AG10803 (cell line): ENCODE measurements at regions not wholly inside any gene's neighbourhood (a gene's known extent, or its start where the extent isn't known, plus 50 kb on each side); places are given as distances from the start of the nearest gene placed in this dataset.
"Not testable (repeated sequence)": the region's sequence is repeated elsewhere in the genome, so short reads cannot be mapped to it uniquely, and the experiment has no call there.

Experiments
- DNase-seq: peaks from one replicate; pipeline ENCODE4 v3.0.0; 2010; ENCODE audit warnings: low read depth
- H3K4me3 ChIP-seq: 2 replicates; pipeline ENCODE4 v1.5.1; 2011; ENCODE audit warnings: mild to moderate bottlenecking, low read length, control low read depth
- CTCF ChIP-seq: conservative IDR thresholded peaks from 2 replicates; pipeline ENCODE4 v1.5.1; 2011; ENCODE audit warnings: mild to moderate bottlenecking, low read length, control low read depth, inconsistent platforms

- TF ChIP-seq CTCF = no peak
- DNase-seq = no peak
- H3K4me3 ChIP-seq = no peak overlapping the region
Observed at GRCh38 chr9:75378926-75379325, 290.6 kb downstream of the OSTF1 start.

GRCh38 chr9:75382126-75382525 is 293.8 kb downstream of the OSTF1 start:
- no peak overlapping the region for H3K4me3 ChIP-seq
- TF ChIP-seq CTCF = no peak
- DNase-seq = no peak

- not testable (repeated sequence) for DNase-seq, H3K4me3 ChIP-seq
Observed at GRCh38 chr9:75383420-75384034, 295.2 kb downstream of the OSTF1 start.

GRCh38 chr9:75385236-75385635 is 296.9 kb downstream of the OSTF1 start:
- no peak for DNase-seq
- no peak for TF ChIP-seq CTCF
- H3K4me3 ChIP-seq = no peak overlapping the region

GRCh38 chr9:75389101-75389500 is 300.8 kb downstream of the OSTF1 start:
- no peak for DNase-seq
- H3K4me3 ChIP-seq = no peak overlapping the region
- TF ChIP-seq CTCF = no peak

GRCh38 chr9:75390951-75391350 is 302.6 kb downstream of the OSTF1 start:
- TF ChIP-seq CTCF = no peak
- no peak overlapping the region for H3K4me3 ChIP-seq

GRCh38 chr9:75391497-75391896 is 303.2 kb downstream of the OSTF1 start:
- no peak for DNase-seq
- no peak for TF ChIP-seq CTCF
- no peak overlapping the region for H3K4me3 ChIP-seq

More at GRCh38 chr9:75390951-75391350, 302.6 kb downstream of the OSTF1 start:
- no peak for DNase-seq

- no peak overlapping the region for H3K4me3 ChIP-seq
- TF ChIP-seq CTCF = no peak
- DNase-seq = no peak
Observed at GRCh38 chr9:75395336-75395735, 307.0 kb downstream of the OSTF1 start.
